IPS-11a (cell line): ENCODE measurements at regions not wholly inside any gene's neighbourhood (a gene's known extent, or its start where the extent isn't known, plus 50 kb on each side); places are given as distances from the start of the nearest gene placed in this dataset.

Experiments
- H3K4me3 ChIP-seq: one replicate; pipeline ENCODE4 v1.5.1; 2013; ENCODE audit warnings: low read depth, low read length, control low read depth

- H3K4me3 ChIP-seq: no peak overlapping the region
These were observed 1145.6 kb downstream of the KCNT2 start for GRCh38 chr1:195462646-195463045.

- H3K4me3 ChIP-seq: no peak overlapping the region
These were observed 1146.1 kb downstream of the KCNT2 start for GRCh38 chr1:195462152-195462551.

GRCh38 chr1:195458365-195458764, 1149.9 kb downstream of the KCNT2 start:
- H3K4me3 ChIP-seq: no peak overlapping the region

GRCh38 chr1:195450794-195451193, 1157.4 kb downstream of the KCNT2 start:
- H3K4me3 ChIP-seq: no peak overlapping the region

- no peak overlapping the region for H3K4me3 ChIP-seq
These were observed 1168.6 kb downstream of the KCNT2 start for GRCh38 chr1:195439661-195440060.

- no peak overlapping the region for H3K4me3 ChIP-seq
These were observed 1173.6 kb downstream of the KCNT2 start for GRCh38 chr1:195434566-195435203.

DNA sequence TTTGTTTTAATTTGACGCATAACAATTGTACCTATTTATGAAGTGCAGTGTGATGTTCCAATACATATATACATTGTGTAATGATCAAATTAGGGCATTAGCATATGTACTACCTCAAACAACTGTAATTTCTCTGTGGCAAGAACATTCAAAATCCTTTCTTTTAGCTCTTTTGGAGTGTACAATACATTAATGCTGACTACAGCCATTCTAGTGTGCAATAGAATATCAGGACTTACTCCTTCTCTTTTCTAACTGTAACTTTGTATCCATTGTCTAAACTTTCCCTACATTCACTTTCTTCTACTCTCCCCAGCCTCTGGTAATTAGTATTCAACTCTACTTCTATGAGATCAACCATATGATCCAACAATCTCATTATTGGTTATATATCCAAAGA, 1177.4 kb downstream of the KCNT2 start:
- H3K4me3 ChIP-seq: no peak overlapping the region

DNA sequence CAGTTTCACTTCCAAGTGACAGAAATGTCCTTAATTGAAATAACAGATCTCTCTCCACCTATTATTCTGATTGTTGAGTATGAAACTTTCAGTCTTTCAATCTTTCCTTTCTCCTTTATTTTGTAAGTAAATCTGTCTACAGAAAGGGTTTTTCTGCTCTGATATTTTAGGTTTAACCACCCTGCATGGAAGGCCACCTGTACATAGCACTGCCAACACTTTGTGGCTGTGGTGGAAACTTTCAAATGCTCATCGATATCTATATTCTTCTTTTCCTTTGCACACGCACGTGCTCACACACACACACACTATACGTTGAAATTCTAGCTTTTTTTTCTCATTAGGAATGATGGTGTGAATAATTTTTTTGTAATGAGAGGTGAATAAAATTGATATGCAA, 1179.3 kb downstream of the KCNT2 start:
- no peak overlapping the region for H3K4me3 ChIP-seq

- H3K4me3 ChIP-seq: no peak overlapping the region
These were observed 1192.7 kb downstream of the KCNT2 start for GRCh38 chr1:195415584-195415983.

- H3K4me3 ChIP-seq: no peak overlapping the region
These were observed 1213.7 kb downstream of the KCNT2 start for GRCh38 chr1:195394567-195394966.

DNA sequence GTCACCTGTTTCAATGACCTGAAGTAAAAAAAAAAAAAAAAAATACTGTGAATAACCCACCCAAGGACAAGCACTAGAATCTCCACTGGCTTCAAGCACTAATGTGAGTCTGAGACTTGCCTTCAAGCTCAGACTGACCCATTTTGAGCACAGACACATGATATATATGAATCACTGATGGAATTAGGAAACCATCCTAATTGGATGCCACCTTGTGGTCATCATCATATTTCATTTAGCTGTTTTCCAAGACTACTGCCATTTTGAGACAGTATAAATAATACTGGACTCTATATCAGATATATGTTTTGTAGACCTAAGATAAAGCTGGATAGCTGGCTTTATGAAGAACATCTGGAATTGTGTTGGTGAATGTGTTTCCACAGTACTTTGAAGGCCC, 1232.0 kb downstream of the KCNT2 start:
- H3K4me3 ChIP-seq: no peak overlapping the region

- no peak overlapping the region for H3K4me3 ChIP-seq
These were observed 1234.4 kb downstream of the KCNT2 start for GRCh38 chr1:195373856-195374255.

DNA sequence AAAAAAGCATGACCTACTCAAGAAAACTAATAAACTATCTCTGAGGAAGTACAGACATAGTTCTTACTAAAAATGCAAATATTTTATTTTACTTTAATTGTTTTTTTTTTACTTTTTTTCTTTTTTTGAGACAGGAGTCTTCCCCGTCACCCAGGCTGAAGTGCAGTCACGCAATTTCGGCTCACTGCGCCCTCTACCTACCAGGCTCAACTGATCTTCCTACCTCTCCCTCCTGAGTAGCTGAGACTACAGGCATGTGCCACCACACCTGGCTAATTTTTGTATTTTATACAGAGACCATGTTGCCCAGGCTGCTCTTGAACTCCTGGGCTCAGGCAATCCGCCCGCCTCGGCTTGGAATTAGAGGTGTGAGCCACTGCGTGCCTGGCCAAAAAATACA, 1263.1 kb downstream of the KCNT2 start:
- no peak overlapping the region for H3K4me3 ChIP-seq

- no peak overlapping the region for H3K4me3 ChIP-seq
These were observed 1270.6 kb downstream of the KCNT2 start for GRCh38 chr1:195337646-195338045.

DNA sequence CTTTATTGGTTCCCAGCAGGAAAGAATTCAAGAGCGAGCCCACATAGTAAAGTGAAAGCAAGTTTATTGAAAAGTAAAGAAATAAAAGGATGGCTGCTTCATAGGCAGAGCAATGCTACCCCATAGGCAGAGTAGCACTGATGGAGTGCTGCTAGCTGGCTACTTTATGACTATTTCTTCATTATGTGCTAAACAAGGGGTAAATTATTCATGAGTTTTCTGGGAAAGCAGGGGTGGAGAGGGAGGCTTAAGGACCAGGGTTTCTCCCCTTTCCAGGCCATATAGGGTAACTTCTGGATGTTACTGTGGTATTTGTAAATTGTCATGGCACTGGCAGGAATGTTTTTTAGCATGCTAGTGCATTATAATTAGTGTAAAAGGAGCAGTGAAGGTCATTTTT, 1271.4 kb downstream of the KCNT2 start:
- no peak overlapping the region for H3K4me3 ChIP-seq

DNA sequence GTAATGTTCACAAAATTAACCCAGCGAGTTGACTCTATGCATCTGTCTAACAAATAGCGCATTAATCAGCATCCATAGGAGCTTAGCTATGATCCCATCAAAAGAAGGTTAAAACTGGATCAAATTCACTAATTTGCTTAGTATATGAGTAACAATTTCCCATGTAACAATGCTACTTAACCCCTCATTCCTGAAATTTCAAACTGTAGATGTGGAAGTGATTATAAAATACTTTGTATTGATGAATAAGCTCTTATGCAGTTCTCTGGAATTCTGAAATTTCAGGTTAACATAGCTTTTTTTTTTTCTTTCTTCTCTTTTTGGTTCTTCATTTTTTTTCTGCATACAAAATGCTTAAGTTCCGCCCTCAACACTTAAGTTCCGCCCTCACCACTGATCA, 1272.7 kb downstream of the KCNT2 start:
- no peak overlapping the region for H3K4me3 ChIP-seq

GRCh38 chr1:195332102-195332501, 1276.1 kb downstream of the KCNT2 start:
- no peak overlapping the region for H3K4me3 ChIP-seq

- H3K4me3 ChIP-seq: no peak overlapping the region
These were observed 1279.6 kb downstream of the KCNT2 start for GRCh38 chr1:195328681-195329080.

GRCh38 chr1:195328102-195328501, 1280.1 kb downstream of the KCNT2 start:
- H3K4me3 ChIP-seq: no peak overlapping the region

GRCh38 chr1:195327361-195327760, 1280.9 kb downstream of the KCNT2 start:
- no peak overlapping the region for H3K4me3 ChIP-seq

GRCh38 chr1:195326325-195326724, 1281.9 kb downstream of the KCNT2 start:
- H3K4me3 ChIP-seq: no peak overlapping the region

- no peak overlapping the region for H3K4me3 ChIP-seq
These were observed 1283.1 kb downstream of the KCNT2 start for GRCh38 chr1:195325181-195325580.

DNA sequence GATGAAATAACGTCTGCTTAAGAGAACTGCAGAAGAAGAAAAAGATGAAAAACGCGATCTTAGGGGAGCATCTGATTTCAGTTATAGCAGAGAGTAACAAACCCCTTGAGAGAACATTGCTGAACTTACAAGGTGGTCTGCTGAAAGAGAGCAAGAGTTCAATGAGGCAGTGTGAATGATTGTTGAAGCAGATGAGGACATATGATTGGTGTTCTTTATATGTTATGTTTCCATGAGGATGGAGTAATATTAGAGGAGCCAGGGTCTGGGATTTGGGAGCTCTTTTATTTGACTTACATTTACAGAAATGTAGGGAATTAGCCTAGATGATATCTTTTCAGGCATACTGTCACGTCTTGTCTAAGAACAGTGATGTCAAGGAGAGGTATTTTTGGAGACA, 1302.0 kb downstream of the KCNT2 start:
- no peak overlapping the region for H3K4me3 ChIP-seq
